HCT116 (cell line): ENCODE measurements at regions not wholly inside any gene's neighbourhood (a gene's known extent, or its start where the extent isn't known, plus 50 kb on each side); places are given as distances from the start of the nearest gene placed in this dataset.

ENCODE experiments used
- ATAC-seq: fragments of 200-7000 bp; cut with Tn5 transposase; 2 replicates; pipeline ENCODE4 v1.9.1; 2020; ENCODE audit warnings: mild to moderate bottlenecking, moderate library complexity
- BruUV-seq: library from RNA; stranded (reverse); fragments of 400-500 nt; replicated peaks from 2 replicates; lab custom pipeline; 2021; lab: Mats Ljungman, UMichigan
- CTCF ChIA-PET: fragments of 300-600 bp; sonication (Branson Sonifier 250); formaldehyde crosslinking; loops from one replicate; lab custom pipeline; 2021; ENCODE audit warnings: antibody characterized with exemption; lab: Charles Lee
- POLR2A ChIA-PET: fragments of 300-600, 350-600 bp; sonication (Branson Sonifier 250); formaldehyde crosslinking; loops from one replicate; lab custom pipeline; 2021; ENCODE audit warnings: antibody characterized with exemption; lab: Charles Lee
- RAD21 ChIA-PET, 2 experiments: fragments of 300-600 bp; sonication (Branson Sonifier 250); formaldehyde crosslinking; loops; one replicate each; lab custom pipeline; 2023; ENCODE audit warnings: low total read pairs in 2 of 2; ENCODE audit not compliant: uncharacterized antibody in 2 of 2, unreplicated experiment in 2 of 2, low non-redundant PET in 1 of 2; lab: Charles Lee
- DNase-seq: peaks from one replicate; pipeline ENCODE4 v3.0.0-alpha.2; 2010; ENCODE audit warnings: low read depth, low spot score
- H2AFZ ChIP-seq: fragments of 200-600 bp; shearing (Covaris generic), sonication (generic); 2 replicates; pipeline ENCODE4 v1.6.1; 2017; ENCODE audit warnings: low read depth, mixed run types, mixed read lengths, antibody characterized with exemption, low read length; ENCODE audit not compliant: poor library complexity, severe bottlenecking
- H3K27ac ChIP-seq: 2 replicates; pipeline ENCODE4 v1.5.1; 2012; ENCODE audit warnings: low read depth, low read length
- H3K27me3 ChIP-seq: fragments of 200-600 bp; sonication (generic); 2 replicates; pipeline ENCODE4 v1.6.1; 2016; ENCODE audit warnings: mixed run types, low read length, mixed read lengths; ENCODE audit not compliant: insufficient read depth
- H3K36me3 ChIP-seq, 2 experiments: fragments of 200-500 bp in 1 of 2; fragments of 200-600 bp in 1 of 2; sonication (Bioruptor generic) in 1 of 2; sonication (generic) in 1 of 2; 2 replicates each; pipeline versions ENCODE4 v1.5.1 to v1.6.1; 2014 to 2016; ENCODE audit warnings: low read length in 2 of 2, inconsistent platforms in 1 of 2, mixed read lengths in 1 of 2, mixed run types in 1 of 2; ENCODE audit not compliant: insufficient read depth in 2 of 2, control insufficient read depth in 1 of 2
- H3K4me1 ChIP-seq, 2 experiments: fragments of 200-600 bp in 1 of 2; sonication (generic) in 1 of 2; 2 replicates each; pipeline versions ENCODE4 v1.5.1 to v1.6.1; 2012 to 2017; ENCODE audit warnings: low read length in 2 of 2, inconsistent platforms in 1 of 2, mild to moderate bottlenecking in 1 of 2, mixed read lengths in 1 of 2, mixed run types in 1 of 2, moderate library complexity in 1 of 2; ENCODE audit not compliant: insufficient read depth in 2 of 2, control insufficient read depth in 1 of 2
- H3K4me2 ChIP-seq: fragments of 200-600 bp; sonication (generic); 2 replicates; pipeline ENCODE4 v1.6.1; 2017; ENCODE audit warnings: mixed run types, low read length, mixed read lengths
- H3K4me3 ChIP-seq, 2 experiments: fragments of 200-600 bp in 1 of 2; sonication (generic) in 1 of 2; replicated peaks in 1 of 2; 2 replicates each; pipeline ENCODE4 v1.5.1; 2011 to 2016; ENCODE audit warnings: low read length in 2 of 2, control low read depth in 1 of 2, low read depth in 1 of 2, mild to moderate bottlenecking in 1 of 2, mixed read lengths in 1 of 2, mixed run types in 1 of 2
- H3K79me2 ChIP-seq: fragments of 200-600 bp; sonication (generic); 2 replicates; pipeline ENCODE4 v1.6.1; 2017; ENCODE audit warnings: mild to moderate bottlenecking, mixed run types, low read length, moderate library complexity, mixed read lengths; ENCODE audit not compliant: insufficient read depth
- H3K9ac ChIP-seq: fragments of 200-600 bp; sonication (generic); 2 replicates; pipeline ENCODE4 v1.6.1; 2016; ENCODE audit warnings: low read length, mixed read lengths
- H3K9me2 ChIP-seq: fragments of 200-600 bp; sonication (generic), shearing (Covaris generic); 2 replicates; pipeline ENCODE4 v1.6.1; 2017; ENCODE audit warnings: mixed run types, mild to moderate bottlenecking, moderate library complexity; ENCODE audit not compliant: insufficient read depth
- H3K9me3 ChIP-seq, 2 experiments: fragments of 200-500 bp in 1 of 2; fragments of 200-600 bp in 1 of 2; sonication (Bioruptor generic) in 1 of 2; sonication (generic) in 1 of 2; 2 replicates each; pipeline ENCODE4 v1.6.1; 2014 to 2017; ENCODE audit warnings: low read length in 2 of 2, mixed read lengths in 2 of 2, inconsistent platforms in 1 of 2, low read depth in 1 of 2, mild to moderate bottlenecking in 1 of 2, mixed run types in 1 of 2, moderate library complexity in 1 of 2; ENCODE audit not compliant: control insufficient read depth in 1 of 2, insufficient read depth in 1 of 2
- H4K20me1 ChIP-seq: fragments of 200-600 bp; sonication (generic), shearing (Covaris generic); 2 replicates; pipeline ENCODE4 v1.6.1; 2017; ENCODE audit warnings: mixed run types, mild to moderate bottlenecking, moderate library complexity; ENCODE audit not compliant: insufficient read depth
- EGR1 ChIP-seq: IDR thresholded peaks from 2 replicates; pipeline ENCODE4 v1.6.1; 2012; ENCODE audit warnings: low read depth
- POLR2AphosphoS5 ChIP-seq: IDR thresholded peaks from 2 replicates; pipeline ENCODE4 v1.6.1; 2011; ENCODE audit warnings: mild to moderate bottlenecking, low read depth, low read length, moderate library complexity
- RAD21 ChIP-seq: IDR thresholded peaks from 2 replicates; pipeline ENCODE4 v1.6.1; 2012; ENCODE audit warnings: low read depth, mild to moderate bottlenecking
- SIN3A ChIP-seq: IDR thresholded peaks from 2 replicates; pipeline ENCODE4 v1.6.1; 2012; ENCODE audit warnings: low read depth
- SP1 ChIP-seq: IDR thresholded peaks from 2 replicates; pipeline ENCODE4 v1.6.1; 2012; ENCODE audit warnings: low read depth
- YY1 ChIP-seq: IDR thresholded peaks from 2 replicates; pipeline ENCODE4 v1.6.1; 2011; ENCODE audit warnings: low read length, low read depth, moderate library complexity, mild to moderate bottlenecking; ENCODE audit not compliant: insufficient replicate concordance; ENCODE audit errors: extremely low read depth
- ZNF274 ChIP-seq: fragments of 200-500 bp; sonication (Bioruptor generic); IDR thresholded peaks from 2 replicates; pipeline ENCODE4 v1.6.1; 2014; ENCODE audit warnings: mild to moderate bottlenecking, low read depth, low read length, inconsistent platforms
- intact Hi-C: fragments of 100-400 bp; cut with micrococcal nuclease; formaldehyde crosslinking; loops from 2 replicates; pipeline ENCODE4 v1.10.0; 2022
- TF ChIP-seq, protein P1 (sequence below): IDR thresholded peaks from 2 replicates; pipeline ENCODE4 v1.6.1; 2012
- TF ChIP-seq, protein P2 (sequence below): IDR thresholded peaks from 2 replicates; pipeline ENCODE4 v1.6.1; 2011; ENCODE audit warnings: mild to moderate bottlenecking, low read length, moderate library complexity; ENCODE audit not compliant: insufficient replicate concordance; ENCODE audit errors: extremely low read depth
- TF ChIP-seq, protein P3 (sequence below): IDR thresholded peaks from 2 replicates; pipeline ENCODE4 v1.6.1; 2012; ENCODE audit warnings: low read depth

DNA sequence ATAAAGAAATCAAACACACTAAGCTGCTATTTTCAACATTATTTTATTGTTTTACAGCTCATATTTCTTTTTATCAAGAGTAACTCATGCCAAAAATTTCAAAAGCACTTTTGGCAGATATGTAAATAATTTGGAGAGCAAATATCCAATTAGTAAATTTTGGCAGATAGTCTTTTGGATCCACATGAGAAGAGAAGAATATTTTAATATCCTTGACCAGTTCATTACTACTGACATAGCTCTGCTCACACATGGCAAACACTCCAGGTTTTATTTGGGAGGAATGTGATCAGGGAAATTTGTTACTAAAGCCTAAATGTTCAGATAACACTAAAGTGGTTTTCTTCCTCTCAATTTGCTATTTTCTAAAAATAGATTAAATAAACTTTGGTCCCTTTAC, 1054.3 kb downstream of the FAT4 start:
- RAD21 ChIA-PET, result no interaction called here
- no peak for ATAC-seq
- no peak overlapping the region for H3K4me3 ChIP-seq
- H3K9me3 ChIP-seq, result no peaks in the 10 kb centered on the region
- no peak overlapping the region for H3K4me2 ChIP-seq
- H2AFZ ChIP-seq, result no peak overlapping the region
- H3K4me1 ChIP-seq, result no peaks in the 10 kb centered on the region
- CTCF ChIA-PET, result no interaction called here
- no peaks in the 10 kb centered on the region for H4K20me1 ChIP-seq
- H3K79me2 ChIP-seq, result no peaks in the 10 kb centered on the region
- TF ChIP-seq EGR1 (no peak), SIN3A (no peak), RAD21 (no peak), POLR2AphosphoS5 (no peak), SP1 (no peak), YY1 (no peak), ZNF274 (no peak)
- TF ChIP-seq, protein P1, sequence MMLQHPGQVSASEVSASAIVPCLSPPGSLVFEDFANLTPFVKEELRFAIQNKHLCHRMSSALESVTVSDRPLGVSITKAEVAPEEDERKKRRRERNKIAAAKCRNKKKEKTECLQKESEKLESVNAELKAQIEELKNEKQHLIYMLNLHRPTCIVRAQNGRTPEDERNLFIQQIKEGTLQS, result no peak
- TF ChIP-seq, protein P2, sequence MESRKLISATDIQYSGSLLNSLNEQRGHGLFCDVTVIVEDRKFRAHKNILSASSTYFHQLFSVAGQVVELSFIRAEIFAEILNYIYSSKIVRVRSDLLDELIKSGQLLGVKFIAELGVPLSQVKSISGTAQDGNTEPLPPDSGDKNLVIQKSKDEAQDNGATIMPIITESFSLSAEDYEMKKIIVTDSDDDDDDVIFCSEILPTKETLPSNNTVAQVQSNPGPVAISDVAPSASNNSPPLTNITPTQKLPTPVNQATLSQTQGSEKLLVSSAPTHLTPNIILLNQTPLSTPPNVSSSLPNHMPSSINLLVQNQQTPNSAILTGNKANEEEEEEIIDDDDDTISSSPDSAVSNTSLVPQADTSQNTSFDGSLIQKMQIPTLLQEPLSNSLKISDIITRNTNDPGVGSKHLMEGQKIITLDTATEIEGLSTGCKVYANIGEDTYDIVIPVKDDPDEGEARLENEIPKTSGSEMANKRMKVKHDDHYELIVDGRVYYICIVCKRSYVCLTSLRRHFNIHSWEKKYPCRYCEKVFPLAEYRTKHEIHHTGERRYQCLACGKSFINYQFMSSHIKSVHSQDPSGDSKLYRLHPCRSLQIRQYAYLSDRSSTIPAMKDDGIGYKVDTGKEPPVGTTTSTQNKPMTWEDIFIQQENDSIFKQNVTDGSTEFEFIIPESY, result no peak
- TF ChIP-seq, protein P3, sequence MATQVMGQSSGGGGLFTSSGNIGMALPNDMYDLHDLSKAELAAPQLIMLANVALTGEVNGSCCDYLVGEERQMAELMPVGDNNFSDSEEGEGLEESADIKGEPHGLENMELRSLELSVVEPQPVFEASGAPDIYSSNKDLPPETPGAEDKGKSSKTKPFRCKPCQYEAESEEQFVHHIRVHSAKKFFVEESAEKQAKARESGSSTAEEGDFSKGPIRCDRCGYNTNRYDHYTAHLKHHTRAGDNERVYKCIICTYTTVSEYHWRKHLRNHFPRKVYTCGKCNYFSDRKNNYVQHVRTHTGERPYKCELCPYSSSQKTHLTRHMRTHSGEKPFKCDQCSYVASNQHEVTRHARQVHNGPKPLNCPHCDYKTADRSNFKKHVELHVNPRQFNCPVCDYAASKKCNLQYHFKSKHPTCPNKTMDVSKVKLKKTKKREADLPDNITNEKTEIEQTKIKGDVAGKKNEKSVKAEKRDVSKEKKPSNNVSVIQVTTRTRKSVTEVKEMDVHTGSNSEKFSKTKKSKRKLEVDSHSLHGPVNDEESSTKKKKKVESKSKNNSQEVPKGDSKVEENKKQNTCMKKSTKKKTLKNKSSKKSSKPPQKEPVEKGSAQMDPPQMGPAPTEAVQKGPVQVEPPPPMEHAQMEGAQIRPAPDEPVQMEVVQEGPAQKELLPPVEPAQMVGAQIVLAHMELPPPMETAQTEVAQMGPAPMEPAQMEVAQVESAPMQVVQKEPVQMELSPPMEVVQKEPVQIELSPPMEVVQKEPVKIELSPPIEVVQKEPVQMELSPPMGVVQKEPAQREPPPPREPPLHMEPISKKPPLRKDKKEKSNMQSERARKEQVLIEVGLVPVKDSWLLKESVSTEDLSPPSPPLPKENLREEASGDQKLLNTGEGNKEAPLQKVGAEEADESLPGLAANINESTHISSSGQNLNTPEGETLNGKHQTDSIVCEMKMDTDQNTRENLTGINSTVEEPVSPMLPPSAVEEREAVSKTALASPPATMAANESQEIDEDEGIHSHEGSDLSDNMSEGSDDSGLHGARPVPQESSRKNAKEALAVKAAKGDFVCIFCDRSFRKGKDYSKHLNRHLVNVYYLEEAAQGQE, result no peak
- H3K36me3 ChIP-seq, result no peaks in the 10 kb centered on the region
- no peak overlapping the region for H3K9ac ChIP-seq
- POLR2A ChIA-PET, result no interaction called here
- no peak for DNase-seq
- H3K27me3 ChIP-seq, result no peaks in the 10 kb centered on the region
- intact Hi-C loops, result no loop called here
- H3K27ac ChIP-seq, result no peak overlapping the region
- BruUV-seq, result no TSS peak
- H3K9me2 ChIP-seq, result no peaks in the 10 kb centered on the region
